ENCODE measurements at regions not wholly inside any gene's neighbourhood (a gene's known extent, or its start where the extent isn't known, plus 50 kb on each side); places are given as distances from the start of the nearest gene placed in this dataset.

- DNase-seq (ENCODE audit: low read depth) = no peak
- no peaks in the 10 kb centered on the region for H3K36me3 ChIP-seq (ENCODE audit: control insufficient read depth, insufficient read depth, low read length)
- POLR2A ChIA-PET = no interaction called here
- no peaks in the 10 kb centered on the region; the same call in 1 of the 2 replicates for H3K27me3 ChIP-seq (ENCODE audit: control insufficient read depth, insufficient read depth, low read length)
- CTCF ChIA-PET = interaction anchor here (1.4 kb wide), 1 partner anchor 14 kb away, joined by 4 read pairs; no protein-coding TSS in a partner anchor
- H3K4me3 ChIP-seq (ENCODE audit: low read depth, low read length) = no peak overlapping the region
- no peak for TF ChIP-seq CTCF (IDR thresholded peaks at IDR 0.05; ENCODE audit: insufficient read depth, low read depth, low read length)
Measured at GRCh38 chr15:63450884-63451225, 53.5 kb upstream of the USP3 start.

- DNase-seq (ENCODE audit: low read depth) = no peak
- Histone ChIP-seq H3K4me3 (ENCODE audit: low read depth, low read length) (no peak overlapping the region), H3K27me3 (ENCODE audit: control insufficient read depth, insufficient read depth, low read length) (no peaks in the 10 kb centered on the region; the same call in 1 of the 2 replicates), H3K36me3 (ENCODE audit: control insufficient read depth, insufficient read depth, low read length) (no peaks in the 10 kb centered on the region)
- ChIA-PET POLR2A (no interaction called here), CTCF (interaction anchor here (0.9 kb wide), 1 partner anchor 14 kb away, joined by 3 read pairs; no protein-coding TSS in a partner anchor)
- TF ChIP-seq CTCF (IDR thresholded peaks at IDR 0.05; ENCODE audit: insufficient read depth, low read depth, low read length) = no peak
Measured at GRCh38 chr15:63451671-63452315, 52.6 kb upstream of the USP3 start.

- CTCF ChIA-PET = interaction anchor here (0.9 kb wide), 1 partner anchor 13 kb away, joined by 3 read pairs; no protein-coding TSS in a partner anchor
- no peak overlapping the region for H3K4me3 ChIP-seq (ENCODE audit: low read depth, low read length)
- H3K36me3 ChIP-seq (ENCODE audit: control insufficient read depth, insufficient read depth, low read length) = no peaks in the 10 kb centered on the region
- H3K27me3 ChIP-seq (ENCODE audit: control insufficient read depth, insufficient read depth, low read length) = no peaks in the 10 kb centered on the region; the same call in 1 of the 2 replicates
- no peak for DNase-seq (ENCODE audit: low read depth)
- no peak for TF ChIP-seq CTCF (IDR thresholded peaks at IDR 0.05; ENCODE audit: insufficient read depth, low read depth, low read length)
- POLR2A ChIA-PET = no interaction called here
Measured at GRCh38 chr15:63452552-63453136, 51.7 kb upstream of the USP3 start.

- no peaks in the 10 kb centered on the region for H3K27me3 ChIP-seq (ENCODE audit: control insufficient read depth, insufficient read depth, low read length)
- no peak for TF ChIP-seq CTCF (IDR thresholded peaks at IDR 0.05; ENCODE audit: insufficient read depth, low read depth, low read length)
- ChIA-PET CTCF (interaction anchor here (0.8 to 1.3 kb wide), 2 partner anchors 14 to 15 kb away, joined by 3 read pairs; no protein-coding TSS in a partner anchor), POLR2A (no interaction called here)
- no peaks in the 10 kb centered on the region for H3K36me3 ChIP-seq (ENCODE audit: control insufficient read depth, insufficient read depth, low read length)
- no peak overlapping the region for H3K4me3 ChIP-seq (ENCODE audit: low read depth, low read length)
- DNase-seq (ENCODE audit: low read depth) = no peak
Measured at GRCh38 chr15:63453186-63453905, 51.0 kb upstream of the USP3 start.

- no peak for TF ChIP-seq CTCF (IDR thresholded peaks at IDR 0.05; ENCODE audit: insufficient read depth, low read depth, low read length)
- no peaks in the 10 kb centered on the region for H3K36me3 ChIP-seq (ENCODE audit: control insufficient read depth, insufficient read depth, low read length)
- no peak for DNase-seq (ENCODE audit: low read depth)
- H3K27me3 ChIP-seq (ENCODE audit: control insufficient read depth, insufficient read depth, low read length) = no peaks in the 10 kb centered on the region
- ChIA-PET CTCF (interaction anchor here (0.6 to 1.3 kb wide), 3 partner anchors 15 to 41 kb away, joined by 3 read pairs; no protein-coding TSS in a partner anchor), POLR2A (no interaction called here)
- H3K4me3 ChIP-seq (ENCODE audit: low read depth, low read length) = no peak overlapping the region
Measured at GRCh38 chr15:63454503-63455211, 49.7 kb upstream of the USP3 start.

Measured in BJ (cell line).